PC-3 (cell line): ENCODE measurements at regions not wholly inside any gene's neighbourhood (a gene's known extent, or its start where the extent isn't known, plus 50 kb on each side); places are given as distances from the start of the nearest gene placed in this dataset.

Source experiments
- ATAC-seq: fragments of 200-7000 bp; cut with Tn5 transposase; 2 replicates; pipeline ENCODE4 v1.9.1; 2020; ENCODE audit warnings: mild to moderate bottlenecking, moderate library complexity
- BruUV-seq: library from RNA; stranded (reverse); fragments of 400-500 nt; replicated peaks from 2 replicates; lab custom pipeline; 2021; lab: Mats Ljungman, UMichigan
- CTCF ChIA-PET: fragments of 300-600 bp; sonication (Branson Sonifier 250); formaldehyde crosslinking; loops from one replicate; lab custom pipeline; 2022; ENCODE audit warnings: antibody characterized with exemption; lab: Charles Lee
- POLR2A ChIA-PET: fragments of 300-600 bp; sonication (Branson Sonifier 250); formaldehyde crosslinking; loops from one replicate; lab custom pipeline; 2022; ENCODE audit warnings: antibody characterized with exemption; ENCODE audit not compliant: unreplicated experiment; lab: Charles Lee
- DNase-seq: peaks from one replicate; pipeline ENCODE4 v3.0.0-alpha.2; 2015
- H2AFZ ChIP-seq: fragments of 300-600 bp; sonication (generic); 2 replicates; pipeline ENCODE4 v1.6.0; 2016; ENCODE audit warnings: antibody characterized with exemption, low read length
- H3F3A ChIP-seq: fragments of 300-600 bp; sonication (generic); one replicate; pipeline ENCODE4 v1.6.0; 2017; ENCODE audit warnings: antibody characterized with exemption, low read length, control low read depth, mild to moderate bottlenecking; ENCODE audit not compliant: unreplicated experiment
- H3K27ac ChIP-seq: fragments of 300-600 bp; sonication (generic); 2 replicates; pipeline ENCODE4 v1.5.1; 2016; ENCODE audit warnings: mild to moderate bottlenecking, low read length
- H3K27me3 ChIP-seq: fragments of 300-600 bp; sonication (generic); 2 replicates; pipeline ENCODE4 v1.6.1; 2016; ENCODE audit warnings: low read length, mixed read lengths
- H3K36me3 ChIP-seq: fragments of 300-600 bp; sonication (generic); 2 replicates; pipeline ENCODE4 v1.6.1; 2016; ENCODE audit warnings: low read depth, mixed run types, low read length, mixed read lengths
- H3K4me1 ChIP-seq: fragments of 300-600 bp; sonication (generic); 2 replicates; pipeline ENCODE4 v1.5.1; 2016; ENCODE audit warnings: low read length; ENCODE audit not compliant: insufficient read depth
- H3K4me2 ChIP-seq: fragments of 300-600 bp; sonication (generic); 2 replicates; pipeline ENCODE4 v1.6.0; 2016; ENCODE audit warnings: low read length
- H3K4me3 ChIP-seq: fragments of 300-600 bp; sonication (generic); 2 replicates; pipeline ENCODE4 v1.5.1; 2016; ENCODE audit warnings: mild to moderate bottlenecking, low read length, mixed read lengths
- H3K79me2 ChIP-seq: fragments of 300-600 bp; sonication (generic); 2 replicates; pipeline ENCODE4 v1.6.1; 2017; ENCODE audit warnings: low read length, mixed read lengths
- H3K9ac ChIP-seq: fragments of 300-600 bp; sonication (generic); 2 replicates; pipeline ENCODE4 v1.6.0; 2016; ENCODE audit warnings: mild to moderate bottlenecking, low read length
- H3K9me2 ChIP-seq: fragments of 300-600 bp; sonication (generic); replicated peaks from 2 replicates; pipeline ENCODE4 v1.6.1; 2016; ENCODE audit warnings: mixed run types, low read length, mixed read lengths
- H3K9me3 ChIP-seq: fragments of 300-600 bp; sonication (generic); 2 replicates; pipeline ENCODE4 v1.6.1; 2016; ENCODE audit warnings: low read length, mixed read lengths
- H4K20me1 ChIP-seq: fragments of 300-600 bp; sonication (generic); 2 replicates; pipeline ENCODE4 v1.6.1; 2016; ENCODE audit warnings: low read length, mixed read lengths
- CTCF ChIP-seq: fragments of 300-600 bp; sonication (generic); conservative IDR thresholded peaks from 2 replicates; pipeline ENCODE4 v1.5.1; 2017; ENCODE audit warnings: antibody characterized with exemption, low read depth, mild to moderate bottlenecking, low read length
- EZH2 ChIP-seq: fragments of 300-600 bp; sonication (generic); IDR thresholded peaks from one replicate; pipeline ENCODE4 v1.6.1; 2017; ENCODE audit warnings: antibody characterized with exemption, mild to moderate bottlenecking, low read length; ENCODE audit not compliant: unreplicated experiment
- EZH2phosphoT487 ChIP-seq: fragments of 300-600 bp; sonication (generic); IDR thresholded peaks from 2 replicates; pipeline ENCODE4 v1.6.1; 2018; ENCODE audit warnings: mild to moderate bottlenecking, antibody characterized with exemption, low read length, borderline replicate concordance
- intact Hi-C: fragments of 100-400 bp; cut with micrococcal nuclease; formaldehyde crosslinking; loops from 2 replicates; pipeline ENCODE4 v1.9.0; 2023

GRCh38 chr6:115796829-115797228 lies 263.9 kb downstream of the FRK start:
- Histone ChIP-seq H3F3A (no peaks in the 10 kb centered on the region), H4K20me1 (no peaks in the 10 kb centered on the region), H3K9me3 (no peaks in the 10 kb centered on the region), H3K9ac (no peak overlapping the region), H2AFZ (no peak overlapping the region), H3K27ac (no peak overlapping the region), H3K79me2 (no peaks in the 10 kb centered on the region), H3K36me3 (no peaks in the 10 kb centered on the region), H3K4me2 (no peak overlapping the region), H3K4me3 (no peak overlapping the region), H3K9me2 (no peaks in the 10 kb centered on the region), H3K27me3 (peaks cover 13% of the 10 kb centered on the region), H3K4me1 (no peaks in the 10 kb centered on the region)
- DNase-seq, result no peak
- ChIA-PET POLR2A (no interaction called here), CTCF (no interaction called here)
- TF ChIP-seq EZH2phosphoT487 (no peak), CTCF (no peak), EZH2 (no peak)
- intact Hi-C loops, result no loop called here
- BruUV-seq, result no TSS peak
- no peak for ATAC-seq

GRCh38 chr6:115796061-115796460 lies 264.6 kb downstream of the FRK start:
- peak; percentile 5 for DNase-seq
- intact Hi-C loops, result no loop called here
- ATAC-seq, result no peak

More at GRCh38 chr6:115796061-115796460, 264.6 kb downstream of the FRK start:
- H3K4me2 ChIP-seq, result no peak overlapping the region
- H3K9ac ChIP-seq, result no peak overlapping the region
- H3K9me2 ChIP-seq, result no peaks in the 10 kb centered on the region
- no TSS peak for BruUV-seq
- no peaks in the 10 kb centered on the region for H3K36me3 ChIP-seq
- no peaks in the 10 kb centered on the region for H3K79me2 ChIP-seq
- no peak overlapping the region for H3K27ac ChIP-seq
- ChIA-PET POLR2A (no interaction called here), CTCF (no interaction called here)
- no peaks in the 10 kb centered on the region for H3F3A ChIP-seq
- no peak overlapping the region for H2AFZ ChIP-seq
- no peaks in the 10 kb centered on the region for H4K20me1 ChIP-seq
- no peaks in the 10 kb centered on the region for H3K4me1 ChIP-seq
- H3K27me3 ChIP-seq, result peaks cover 13% of the 10 kb centered on the region
- no peaks in the 10 kb centered on the region for H3K9me3 ChIP-seq
- no peak overlapping the region for H3K4me3 ChIP-seq
- TF ChIP-seq EZH2phosphoT487, result no peak
- no peak for TF ChIP-seq EZH2
- TF ChIP-seq CTCF, result no peak
